K562 (cell line): ENCODE measurements at regions not wholly inside any gene's neighbourhood (a gene's known extent, or its start where the extent isn't known, plus 50 kb on each side); places are given as distances from the start of the nearest gene placed in this dataset.

Experiments
- ATAC-seq: fragments of 200-7000 bp; cut with Tn5 transposase; 3 replicates; pipeline ENCODE4 v1.9.1; 2020; ENCODE audit warnings: moderate library complexity
- BruUV-seq: library from RNA; stranded (reverse); fragments of 400-500 nt; replicated peaks from 2 replicates; lab custom pipeline; 2021; lab: Mats Ljungman, UMichigan
- CTCF ChIA-PET: fragments of 300-600 bp; formaldehyde crosslinking; extraction: SDS; loops from one replicate; lab custom pipeline; 2021; ENCODE audit warnings: low intra/inter-chr PET ratio; lab: Yijun Ruan, JAX
- POLR2A ChIA-PET: fragments of 300-600, 350-650 bp; sonication (Branson Sonifier 250); formaldehyde crosslinking; extraction: SDS; loops from one replicate; lab custom pipeline; 2021; ENCODE audit warnings: antibody characterized with exemption, inconsistent platforms; lab: Yijun Ruan, JAX
- DNase-seq, 4 experiments: peaks; one replicate each; pipeline versions ENCODE4 v3.0.0 to v3.0.0-alpha.2; 2011 to 2018; ENCODE audit warnings: low spot score in 3 of 4, mixed read lengths in 3 of 4; ENCODE audit errors: extremely low read depth in 1 of 4
- FAIRE-seq: peaks from 2 replicates; lab custom pipeline; 2011; peaks lifted over from hg19 to GRCh38; lab: Jason Lieb, UNC
- H2AFZ ChIP-seq: 2 replicates; pipeline ENCODE4 v1.6.0; 2011; ENCODE audit warnings: low read depth, low read length, control low read depth, inconsistent platforms
- H3K27ac ChIP-seq: fragments of 200-600 bp; 3 replicates; pipeline ENCODE4 v1.8.0; 2011; ENCODE audit warnings: low read depth, mild to moderate bottlenecking, control low read depth, inconsistent platforms, low read length, moderate library complexity, mixed read lengths; ENCODE audit errors: extremely low read depth
- H3K27me3 ChIP-seq, 2 experiments: fragments of 300-600 bp in 1 of 2; 2 replicates in 1 of 2; 3 replicates in 1 of 2; pipeline versions ENCODE4 v1.6.0 to v1.8.0; 2011; ENCODE audit warnings: inconsistent platforms in 2 of 2, low read length in 2 of 2, mild to moderate bottlenecking in 1 of 2, mixed read lengths in 1 of 2, moderate library complexity in 1 of 2; ENCODE audit not compliant: control insufficient read depth in 2 of 2, insufficient read depth in 2 of 2
- H3K36me3 ChIP-seq: fragments of 300-600 bp; 3 replicates; pipeline ENCODE4 v1.8.0; 2011; ENCODE audit warnings: mild to moderate bottlenecking, low read length, inconsistent platforms; ENCODE audit not compliant: control insufficient read depth, insufficient read depth
- H3K4me1 ChIP-seq, 2 experiments: fragments of 200-600 bp in 1 of 2; replicated peaks in 1 of 2; 2 replicates in 1 of 2; 3 replicates in 1 of 2; pipeline versions ENCODE4 v1.5.1 to v1.8.0; 2011; ENCODE audit warnings: inconsistent platforms in 2 of 2, low read length in 2 of 2, mild to moderate bottlenecking in 1 of 2, mixed read lengths in 1 of 2, moderate library complexity in 1 of 2; ENCODE audit not compliant: control insufficient read depth in 2 of 2, insufficient read depth in 2 of 2
- H3K4me2 ChIP-seq: 2 replicates; pipeline ENCODE4 v1.6.1; 2011; ENCODE audit warnings: low read length, control low read depth, inconsistent platforms, mixed read lengths; ENCODE audit not compliant: insufficient read depth
- H3K4me3 ChIP-seq: fragments of 200-600 bp; sonication (generic), shearing (Covaris generic); 2 replicates; pipeline ENCODE4 v1.5.1; 2016; ENCODE audit warnings: control low read depth, inconsistent platforms
- H3K79me2 ChIP-seq: fragments of 200-600 bp; 3 replicates; pipeline ENCODE4 v1.8.0; 2011; ENCODE audit warnings: low read length, inconsistent platforms; ENCODE audit not compliant: control insufficient read depth, insufficient read depth
- H3K9ac ChIP-seq, 2 experiments: 2 replicates each; pipeline versions ENCODE4 v1.6.0 to v1.6.1; 2011; ENCODE audit warnings: low read depth in 2 of 2, low read length in 2 of 2, control low read depth in 1 of 2, inconsistent platforms in 1 of 2, mild to moderate bottlenecking in 1 of 2, mixed read lengths in 1 of 2; ENCODE audit not compliant: insufficient read depth in 1 of 2
- H3K9me1 ChIP-seq: one replicate; pipeline ENCODE4 v1.6.0; 2011; ENCODE audit warnings: inconsistent platforms, mild to moderate bottlenecking, low read length, moderate library complexity; ENCODE audit not compliant: control insufficient read depth, insufficient read depth
- H3K9me3 ChIP-seq: replicated peaks from 2 replicates; pipeline ENCODE4 v1.5.1; 2011; ENCODE audit warnings: low read depth, low read length, inconsistent platforms; ENCODE audit not compliant: control insufficient read depth, insufficient read depth
- H4K20me1 ChIP-seq: replicated peaks from 2 replicates; pipeline ENCODE4 v1.6.1; 2011; ENCODE audit warnings: low read length, inconsistent platforms, mixed read lengths; ENCODE audit not compliant: control insufficient read depth, insufficient read depth
- ARID2 ChIP-seq: fragments of 450-650 bp; IDR thresholded peaks from 2 replicates; pipeline ENCODE4 v1.6.1; 2017; ENCODE audit warnings: antibody characterized with exemption, mild to moderate bottlenecking
- KAT2B ChIP-seq: IDR thresholded peaks from one replicate; pipeline ENCODE4 v1.6.1; 2012; ENCODE audit warnings: low read depth, mild to moderate bottlenecking, control low read depth, inconsistent platforms, low read length, moderate library complexity
- MAZ ChIP-seq, 2 experiments: fragments of 450-650 bp in 1 of 2; sonication (generic) in 1 of 2; formaldehyde crosslinking; IDR thresholded peaks in 1 of 2; conservative IDR thresholded peaks in 1 of 2; 2 replicates each; pipeline versions ENCODE4 v1.4.0 to v1.5.0; 2020; ENCODE audit warnings: mild to moderate bottlenecking in 1 of 2, missing genetic modification reagents in 1 of 2
- MED1 ChIP-seq: sonication (generic); formaldehyde crosslinking; IDR thresholded peaks from 2 replicates; pipeline ENCODE4 v1.8.1; 2023; ENCODE audit warnings: missing genetic modification reagents, borderline replicate concordance
- NFATC3 ChIP-seq: fragments of 450-650 bp; IDR thresholded peaks from 2 replicates; pipeline ENCODE4 v1.6.1; 2017; ENCODE audit warnings: mild to moderate bottlenecking
- SNAPC5 ChIP-seq: fragments of 250-450 bp; sonication (Bioruptor Pico); IDR thresholded peaks from 2 replicates; pipeline ENCODE4 v1.8.0; 2021; ENCODE audit warnings: moderate library complexity, mild to moderate bottlenecking, inconsistent platforms
- ZNF239 ChIP-seq: fragments of 250-450 bp; sonication (Bioruptor Pico); IDR thresholded peaks from 2 replicates; pipeline ENCODE4 v1.4.0; 2020; ENCODE audit warnings: mild to moderate bottlenecking
- ZNF592 ChIP-seq: fragments of 450-650 bp; IDR thresholded peaks from 2 replicates; pipeline ENCODE4 v1.6.1; 2017; ENCODE audit warnings: antibody characterized with exemption, mild to moderate bottlenecking
- ZNF778 ChIP-seq: fragments of 450-650 bp; formaldehyde crosslinking; IDR thresholded peaks from 2 replicates; pipeline ENCODE4 v1.4.0; 2020; ENCODE audit warnings: mild to moderate bottlenecking, moderate library complexity
- in situ Hi-C: fragments of 300-500 bp; cut with MboI; formaldehyde crosslinking; loops from 4 replicates; pipeline ENCODE4 v1.15.0; 2018; ENCODE audit warnings: inconsistent platforms, mixed read lengths
- intact Hi-C: fragments of 100-400 bp; cut with micrococcal nuclease; formaldehyde crosslinking; loops from 2 replicates; pipeline ENCODE4 v1.14.2; 2022

GRCh38 chr15:86002444-86002843 is 77.2 kb upstream of the AGBL1 start:
- ChIA-PET CTCF (no interaction called here), POLR2A (no interaction called here)
- DNase-seq (no peak), ATAC-seq (no peak), FAIRE-seq (no peak)
- in situ Hi-C loops: no loop called here
- no peaks in the 10 kb centered on the region for H3K4me1 ChIP-seq
- TF ChIP-seq KAT2B (no peak), MAZ (CRISPR knock-in tag; conservative IDR thresholded peaks at IDR 0.05 in 1 of 2, IDR thresholded peaks at IDR 0.05 in 1 of 2) (no peak), ARID2 (no peak), NFATC3 (no peak), SNAPC5 (CRISPR knock-in tag) (no peak), MED1 (CRISPR knock-in tag) (no peak), ZNF592 (no peak), ZNF239 (no peak), ZNF778 (CRISPR knock-in tag) (no peak)
- BruUV-seq: no TSS peak
- intact Hi-C loops: no loop called here
- H3K27me3 ChIP-seq: no peaks in the 10 kb centered on the region
- H3K27ac ChIP-seq: no peak overlapping the region
- H3K79me2 ChIP-seq: no peaks in the 10 kb centered on the region
- no peaks in the 10 kb centered on the region for H4K20me1 ChIP-seq
- no peak overlapping the region for H3K9ac ChIP-seq
- no peaks in the 10 kb centered on the region for H3K9me3 ChIP-seq
- H3K4me3 ChIP-seq: no peak overlapping the region
- H3K4me2 ChIP-seq: no peak overlapping the region
- H3K9me1 ChIP-seq: no peaks in the 10 kb centered on the region
- H3K36me3 ChIP-seq: no peaks in the 10 kb centered on the region
- no peak overlapping the region for H2AFZ ChIP-seq
